Mesenteric fat pad (tissue), 1 donor: ENCODE measurements at regions not wholly inside any gene's neighbourhood (a gene's known extent, or its start where the extent isn't known, plus 50 kb on each side); places are given as distances from the start of the nearest gene placed in this dataset.

Experiments used
- DNase-seq: peaks from one replicate; pipeline ENCODE4 v3.0.0-alpha.2; 2020; ENCODE audit warnings: low spot score
- donor health status: DM: yes; HTN: yes; CAD: no.

GRCh38 chr2:177036747-177037146, 175.8 kb upstream of the HNRNPA3 start:
- no peak for DNase-seq

GRCh38 chr2:177037569-177037968, 175.0 kb upstream of the HNRNPA3 start:
- DNase-seq: no peak

GRCh38 chr2:177038787-177039484, 173.7 kb upstream of the HNRNPA3 start:
- no peak for DNase-seq

GRCh38 chr2:177042311-177042710, 170.3 kb upstream of the HNRNPA3 start:
- no peak for DNase-seq

GRCh38 chr2:177044671-177045070, 167.9 kb upstream of the HNRNPA3 start:
- DNase-seq: no peak

- no peak for DNase-seq
These were observed 163.6 kb upstream of the HNRNPA3 start for GRCh38 chr2:177048981-177049380.

- DNase-seq: no peak
These were observed 161.3 kb upstream of the HNRNPA3 start for GRCh38 chr2:177051278-177051677.

- no peak for DNase-seq
These were observed 160.1 kb upstream of the HNRNPA3 start for GRCh38 chr2:177052471-177052870.

GRCh38 chr2:177053038-177053437, 159.6 kb upstream of the HNRNPA3 start:
- DNase-seq: no peak

- DNase-seq: no peak
These were observed 158.9 kb upstream of the HNRNPA3 start for GRCh38 chr2:177053716-177054115.

- no peak for DNase-seq
These were observed 156.1 kb upstream of the HNRNPA3 start for GRCh38 chr2:177056481-177056929.

- no peak for DNase-seq
These were observed 153.8 kb upstream of the HNRNPA3 start for GRCh38 chr2:177058747-177059146.

GRCh38 chr2:177059293-177059692, 153.3 kb upstream of the HNRNPA3 start:
- DNase-seq: no peak

GRCh38 chr2:177063331-177063730, 149.3 kb upstream of the HNRNPA3 start:
- DNase-seq: no peak

- no peak for DNase-seq
These were observed 148.2 kb upstream of the HNRNPA3 start for GRCh38 chr2:177064422-177064821.

- DNase-seq: no peak
These were observed 143.6 kb upstream of the HNRNPA3 start for GRCh38 chr2:177068967-177069366.

- no peak for DNase-seq
These were observed 140.5 kb upstream of the HNRNPA3 start for GRCh38 chr2:177072090-177072489.

GRCh38 chr2:177073611-177074010, 139.0 kb upstream of the HNRNPA3 start:
- DNase-seq: no peak

- DNase-seq: no peak
These were observed 138.4 kb upstream of the HNRNPA3 start for GRCh38 chr2:177074099-177074710.

GRCh38 chr2:177075254-177075653, 137.3 kb upstream of the HNRNPA3 start:
- no peak for DNase-seq

GRCh38 chr2:177076636-177077179, 135.9 kb upstream of the HNRNPA3 start:
- no peak for DNase-seq

GRCh38 chr2:177077778-177078177, 134.8 kb upstream of the HNRNPA3 start:
- no peak for DNase-seq

- no peak for DNase-seq
These were observed 134.2 kb upstream of the HNRNPA3 start for GRCh38 chr2:177078416-177078815.
